ENCODE measurements at regions not wholly inside any gene's neighbourhood (a gene's known extent, or its start where the extent isn't known, plus 50 kb on each side); places are given as distances from the start of the nearest gene placed in this dataset.
A peak's percentile ranks its signal among the peaks of the same experiment; 100 is the strongest.

- no peak for DNase-seq
Measured at GRCh38 chr7:46029111-46029704, 108.1 kb upstream of the IGFBP3 start.

GRCh38 chr7:46028246-46028645 lies 107.2 kb upstream of the IGFBP3 start:
- no peak for DNase-seq

GRCh38 chr7:46026741-46027140 lies 105.7 kb upstream of the IGFBP3 start:
- no peak for DNase-seq

- DNase-seq = no peak
Measured at GRCh38 chr7:46024263-46024916, 103.3 kb upstream of the IGFBP3 start.

- DNase-seq = no peak
Measured at GRCh38 chr7:46022397-46022796, 101.3 kb upstream of the IGFBP3 start.

GRCh38 chr7:46015107-46015868 lies 94.2 kb upstream of the IGFBP3 start:
- DNase-seq = no peak

GRCh38 chr7:46011501-46011900 lies 90.4 kb upstream of the IGFBP3 start:
- DNase-seq = no peak

- DNase-seq = no peak
Measured at GRCh38 chr7:46011059-46011458, 90.0 kb upstream of the IGFBP3 start.

- DNase-seq = no peak
Measured at GRCh38 chr7:46009211-46009610, 88.1 kb upstream of the IGFBP3 start.

GRCh38 chr7:46007990-46008643 lies 87.0 kb upstream of the IGFBP3 start:
- no peak for DNase-seq

GRCh38 chr7:46007194-46007593 lies 86.1 kb upstream of the IGFBP3 start:
- no peak for DNase-seq

GRCh38 chr7:46006723-46007122 lies 85.7 kb upstream of the IGFBP3 start:
- DNase-seq = no peak

- no peak for DNase-seq
Measured at GRCh38 chr7:46006212-46006611, 85.1 kb upstream of the IGFBP3 start.

GRCh38 chr7:46004965-46005364 lies 83.9 kb upstream of the IGFBP3 start:
- DNase-seq = no peak

- peak; percentile 95 for DNase-seq
Measured at GRCh38 chr7:46003896-46004875, 83.1 kb upstream of the IGFBP3 start.

- no peak for DNase-seq
Measured at GRCh38 chr7:46003161-46003560, 82.1 kb upstream of the IGFBP3 start.

GRCh38 chr7:46000513-46000912 lies 79.4 kb upstream of the IGFBP3 start:
- no peak for DNase-seq

GRCh38 chr7:45999541-45999940 lies 78.5 kb upstream of the IGFBP3 start:
- DNase-seq = no peak

- no peak for DNase-seq
Measured at GRCh38 chr7:45998506-45998905, 77.4 kb upstream of the IGFBP3 start.

- no peak for DNase-seq
Measured at GRCh38 chr7:45993621-45994020, 72.5 kb upstream of the IGFBP3 start.

- no peak for DNase-seq
Measured at GRCh38 chr7:45992826-45993225, 71.8 kb upstream of the IGFBP3 start.

- DNase-seq = no peak
Measured at GRCh38 chr7:45990276-45990675, 69.2 kb upstream of the IGFBP3 start.
